Subcutaneous abdominal adipose tissue (tissue), 5 donors: ENCODE measurements at regions not wholly inside any gene's neighbourhood (a gene's known extent, or its start where the extent isn't known, plus 50 kb on each side); places are given as distances from the start of the nearest gene placed in this dataset.
A peak's percentile ranks its signal among the peaks of the same experiment; 100 is the strongest.

Experiments used
- H3K27ac ChIP-seq: one replicate; pipeline ENCODE4 v1.7.0; 2013; ENCODE audit warnings: low read depth, mild to moderate bottlenecking, inconsistent platforms, low read length, moderate library complexity
- H3K27me3 ChIP-seq, 5 donors: one replicate each; pipeline ENCODE4 v1.7.0; 2013; ENCODE audit warnings: low read length in 5 of 5, inconsistent platforms in 1 of 5; ENCODE audit not compliant: control insufficient read depth in 5 of 5, insufficient read depth in 4 of 5
- H3K36me3 ChIP-seq, 5 donors: one replicate each; pipeline ENCODE4 v1.7.0; 2013; ENCODE audit warnings: low read length in 5 of 5; ENCODE audit not compliant: control insufficient read depth in 5 of 5, insufficient read depth in 5 of 5
- H3K4me1 ChIP-seq, 5 donors: one replicate each; pipeline ENCODE4 v1.7.0; 2013; ENCODE audit warnings: low read length in 5 of 5, mild to moderate bottlenecking in 3 of 5, moderate library complexity in 1 of 5; ENCODE audit not compliant: control insufficient read depth in 5 of 5, insufficient read depth in 5 of 5
- H3K4me3 ChIP-seq, 5 donors: one replicate each; pipeline ENCODE4 v1.7.0; 2013; ENCODE audit warnings: low read length in 5 of 5, low read depth in 1 of 5
- H3K9ac ChIP-seq, 5 donors: one replicate each; pipeline ENCODE4 v1.7.0; 2013; ENCODE audit warnings: low read length in 5 of 5, mild to moderate bottlenecking in 4 of 5, moderate library complexity in 3 of 5
- H3K9me3 ChIP-seq, 5 donors: one replicate each; pipeline ENCODE4 v1.7.0; 2013; ENCODE audit warnings: low read length in 5 of 5; ENCODE audit not compliant: control insufficient read depth in 5 of 5
- donor health status: healthy.
- donor health status: healthy.
- donor health status: healthy.
- donor health status: healthy.
- donor health status: healthy.

DNA sequence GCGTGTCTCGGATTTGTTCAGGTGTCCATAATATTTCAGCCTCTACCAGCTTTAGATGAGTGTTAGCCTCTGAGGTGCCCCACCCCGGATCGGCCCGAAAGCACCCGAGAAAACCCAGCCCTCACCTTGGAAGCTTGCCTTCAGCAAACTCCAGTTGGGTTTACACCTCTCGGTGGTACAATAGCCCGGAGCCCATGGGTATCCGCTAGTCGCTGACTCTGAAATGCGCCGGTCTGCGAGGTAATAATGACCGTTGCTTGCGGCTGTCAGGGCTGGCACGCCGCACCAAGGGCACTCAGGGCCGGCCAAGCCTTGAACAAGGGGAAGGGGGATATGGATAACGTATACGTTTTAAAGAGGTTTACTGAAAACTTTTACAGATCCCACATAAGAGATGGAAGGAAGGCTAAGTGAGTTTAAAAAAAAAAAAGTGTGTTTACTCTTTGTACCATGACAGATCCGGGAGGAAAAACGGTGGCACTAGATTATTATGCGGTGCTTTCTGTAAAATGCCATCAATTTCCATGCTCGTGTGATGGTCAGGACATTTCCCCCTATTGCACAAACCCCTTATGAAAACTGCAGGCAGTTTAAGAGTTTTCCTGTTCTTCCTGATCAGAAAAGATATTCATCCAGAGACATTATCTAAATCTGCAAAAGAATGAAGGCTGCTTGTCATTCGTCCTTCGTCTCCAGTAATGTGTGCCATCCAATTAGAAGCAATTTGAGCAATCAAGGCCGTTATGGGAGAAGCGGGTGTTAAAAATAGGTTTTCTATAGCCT is 124.2 kb downstream of the TMEM161B start:
- no peaks in the 10 kb centered on the region for H3K36me3 ChIP-seq
- H3K4me3 ChIP-seq, result peak overlapping the region in 4 of 5 donors; percentile 9 to 68 (median 54)
- H3K27ac ChIP-seq, result no peak overlapping the region
- peaks cover 0 to 1% (median 0%) of the 10 kb centered on the region in 5 donors for H3K9me3 ChIP-seq
- peaks cover 19 to 42% (median 36%) of the 10 kb centered on the region in 5 donors for H3K27me3 ChIP-seq
- peaks cover 5 to 53% (median 49%) of the 10 kb centered on the region in 5 donors for H3K4me1 ChIP-seq
- H3K9ac ChIP-seq, result no peak overlapping the region

DNA sequence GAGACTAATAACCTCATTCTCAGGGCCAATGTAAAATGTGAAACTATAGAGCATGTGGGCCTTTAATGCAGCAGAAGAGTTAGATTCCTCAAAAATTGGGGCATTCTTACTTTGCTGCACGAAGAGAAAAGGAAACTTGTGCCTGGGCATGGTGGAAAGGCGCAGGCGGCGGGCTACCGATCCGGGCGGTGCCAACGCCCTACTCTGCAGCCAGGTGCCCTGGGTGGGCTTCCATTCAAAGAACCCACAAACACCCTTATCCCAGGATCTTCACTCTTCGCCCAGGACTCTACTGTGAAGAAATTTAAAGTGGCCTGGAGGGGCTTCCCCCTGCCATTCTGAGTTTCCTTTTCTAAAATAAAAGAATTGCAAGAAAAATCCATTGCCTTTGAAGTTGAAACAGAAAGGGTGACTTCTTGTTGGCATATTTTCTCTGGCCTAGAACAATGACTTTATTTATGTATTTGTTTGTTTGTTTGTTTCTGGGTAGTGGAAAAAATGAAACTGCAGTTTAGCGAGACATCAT is 124.9 kb downstream of the TMEM161B start:
- no peaks in the 10 kb centered on the region for H3K9me3 ChIP-seq
- H3K4me1 ChIP-seq, result peaks cover 5 to 53% (median 49%) of the 10 kb centered on the region in 5 donors
- H3K27ac ChIP-seq, result no peak overlapping the region
- H3K27me3 ChIP-seq, result peaks cover 19 to 42% (median 36%) of the 10 kb centered on the region in 5 donors
- no peaks in the 10 kb centered on the region for H3K36me3 ChIP-seq
- no peak overlapping the region for H3K9ac ChIP-seq
- peak overlapping the region; percentile 49 to 68 (median 58) for H3K4me3 ChIP-seq

DNA sequence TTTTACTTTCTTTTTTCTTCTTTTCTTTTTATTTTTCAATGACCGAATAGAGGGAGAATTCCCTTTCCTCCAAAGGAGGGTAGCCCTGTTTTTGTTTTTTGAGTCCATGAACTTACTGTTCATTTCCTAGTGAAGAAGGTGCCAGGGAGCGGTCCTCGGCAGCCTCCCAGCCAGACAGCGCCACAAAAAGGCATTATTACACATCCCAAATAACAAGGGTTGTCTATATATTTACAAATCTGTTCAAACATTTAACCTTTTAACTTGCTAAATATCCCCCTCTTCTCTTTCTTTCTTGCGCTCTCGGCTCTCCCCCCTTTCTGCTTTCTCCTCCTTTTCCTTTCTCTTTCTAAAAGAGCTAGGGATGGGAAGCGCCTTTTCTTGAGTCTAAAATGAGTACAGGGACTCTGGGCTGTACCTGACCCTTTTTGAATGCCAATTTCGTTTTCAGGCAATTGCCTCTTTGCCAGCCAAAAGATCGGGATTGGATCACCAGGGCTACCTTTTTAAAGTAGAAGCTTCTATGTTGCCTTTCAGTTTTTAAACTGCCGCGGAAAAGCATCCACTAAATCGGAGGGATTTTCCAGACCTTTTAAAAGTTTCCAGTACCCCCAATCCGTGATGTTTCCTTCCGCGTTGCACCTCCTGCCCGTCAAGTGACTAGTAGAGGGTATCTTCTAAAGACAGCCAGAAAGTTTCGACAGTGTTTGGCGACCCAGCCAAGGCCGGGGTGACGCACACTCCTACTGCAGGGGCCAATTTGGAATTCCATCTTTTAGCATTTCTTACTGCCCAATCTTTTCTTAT is 125.6 kb downstream of the TMEM161B start:
- no peak overlapping the region for H3K27ac ChIP-seq
- peak overlapping the region in 1 of 5 donors; percentile 6 for H3K9ac ChIP-seq
- peaks cover 19 to 44% (median 36%) of the 10 kb centered on the region in 5 donors for H3K27me3 ChIP-seq
- H3K4me3 ChIP-seq, result peak overlapping the region; percentile 49 to 68 (median 58)
- peaks cover 5 to 53% (median 49%) of the 10 kb centered on the region in 5 donors for H3K4me1 ChIP-seq
- no peaks in the 10 kb centered on the region for H3K36me3 ChIP-seq
- no peaks in the 10 kb centered on the region for H3K9me3 ChIP-seq

DNA sequence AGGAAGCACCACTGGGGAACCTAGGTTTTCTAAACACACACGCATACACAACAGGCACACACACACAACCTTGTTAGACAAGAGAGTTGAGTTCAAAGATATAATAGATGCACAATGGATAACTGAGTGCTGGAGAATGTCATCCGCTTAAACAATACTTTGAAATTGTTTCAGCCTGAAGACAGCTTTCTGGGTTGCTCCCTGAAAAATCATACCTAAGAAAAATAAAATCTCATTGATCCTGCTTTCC is 126.1 kb downstream of the TMEM161B start:
- no peak overlapping the region for H3K9ac ChIP-seq
- no peaks in the 10 kb centered on the region for H3K9me3 ChIP-seq
- peak overlapping the region; percentile 49 to 68 (median 58) for H3K4me3 ChIP-seq
- peaks cover 5 to 53% (median 49%) of the 10 kb centered on the region in 5 donors for H3K4me1 ChIP-seq
- H3K36me3 ChIP-seq, result no peaks in the 10 kb centered on the region
- no peak overlapping the region for H3K27ac ChIP-seq
- H3K27me3 ChIP-seq, result peaks cover 19 to 44% (median 36%) of the 10 kb centered on the region in 5 donors

DNA sequence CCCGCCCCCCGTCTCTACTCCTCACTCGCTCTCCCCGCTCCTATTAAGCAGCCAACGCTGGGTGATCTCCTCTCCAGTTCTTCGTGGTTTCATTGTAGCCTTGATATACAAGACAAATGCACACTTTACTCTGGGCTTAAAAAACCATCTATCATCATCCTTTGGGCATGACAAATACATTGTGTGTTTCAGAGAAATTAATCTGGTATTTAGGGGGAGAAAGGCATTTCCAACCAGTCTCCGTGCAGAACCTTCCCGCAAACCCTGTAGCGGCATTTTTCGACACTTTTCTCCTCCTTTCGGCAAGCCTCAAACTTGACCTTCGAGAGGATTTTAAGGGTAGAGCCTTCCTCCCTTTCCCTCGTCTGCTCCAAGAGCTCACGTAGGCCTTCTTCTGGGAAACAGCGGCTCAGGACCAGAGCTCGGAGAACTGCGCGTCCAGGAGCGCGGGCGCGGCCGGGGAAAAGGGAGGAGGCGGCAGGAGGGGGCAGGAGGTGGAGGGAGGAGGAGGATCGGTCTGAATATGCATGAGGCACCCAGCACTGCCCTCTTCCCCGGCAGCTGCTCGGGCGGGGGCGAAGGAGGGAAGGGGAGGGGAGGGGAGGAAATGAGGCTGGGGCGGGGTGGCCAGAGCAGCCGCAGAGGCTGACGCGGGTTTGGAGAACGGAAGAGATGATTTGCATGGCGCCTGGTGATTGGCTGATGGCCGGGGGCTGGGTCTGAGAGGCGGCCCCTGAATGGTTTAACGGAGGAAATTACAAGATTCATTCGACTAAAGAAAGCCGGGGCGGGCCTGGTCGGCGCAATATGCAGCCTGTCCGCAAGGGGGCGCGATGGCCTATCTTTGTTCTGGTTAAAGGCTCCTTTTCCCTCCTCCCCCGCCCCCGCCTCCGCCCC is 127.5 kb downstream of the TMEM161B start:
- Histone ChIP-seq H3K4me3 (peak overlapping the region; percentile 59 to 90 (median 69)), H3K4me1 (peaks cover 5 to 53% (median 49%) of the 10 kb centered on the region in 5 donors), H3K9ac (peak overlapping the region in 3 of 5 donors; percentile 9 to 65 (median 27)), H3K9me3 (no peaks in the 10 kb centered on the region), H3K27ac (no peak overlapping the region), H3K36me3 (no peaks in the 10 kb centered on the region), H3K27me3 (peaks cover 18 to 46% (median 36%) of the 10 kb centered on the region in 5 donors)

DNA sequence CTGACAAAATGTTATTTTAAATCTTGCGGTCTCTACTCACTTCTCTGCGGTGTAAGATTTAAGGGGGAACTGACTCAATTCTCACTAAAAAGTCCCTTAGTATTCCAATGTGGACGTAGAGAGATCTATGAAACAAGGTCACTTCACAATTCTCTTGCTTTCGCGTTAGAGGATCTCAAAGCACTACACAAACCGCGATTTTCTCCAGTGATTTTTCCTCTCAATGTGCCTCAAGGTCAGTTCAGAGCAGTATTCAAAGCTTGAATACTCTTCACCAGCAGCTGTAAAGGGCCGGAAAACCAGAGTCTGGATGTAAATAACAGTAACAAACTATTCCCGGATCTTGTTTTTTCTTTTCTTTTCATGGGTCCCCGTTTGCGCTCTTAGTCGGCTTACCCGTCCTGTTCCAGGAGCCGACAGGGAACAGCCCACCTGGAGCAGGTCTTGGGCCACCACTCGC is 128.2 kb downstream of the TMEM161B start:
- Histone ChIP-seq H3K27me3 (peaks cover 12 to 39% (median 30%) of the 10 kb centered on the region in 5 donors), H3K4me3 (peak overlapping the region; percentile 59 to 90 (median 69)), H3K9me3 (no peaks in the 10 kb centered on the region), H3K9ac (peak overlapping the region in 1 of 5 donors; percentile 65), H3K36me3 (no peaks in the 10 kb centered on the region), H3K4me1 (peaks cover 5 to 48% (median 43%) of the 10 kb centered on the region in 5 donors), H3K27ac (no peak overlapping the region)

DNA sequence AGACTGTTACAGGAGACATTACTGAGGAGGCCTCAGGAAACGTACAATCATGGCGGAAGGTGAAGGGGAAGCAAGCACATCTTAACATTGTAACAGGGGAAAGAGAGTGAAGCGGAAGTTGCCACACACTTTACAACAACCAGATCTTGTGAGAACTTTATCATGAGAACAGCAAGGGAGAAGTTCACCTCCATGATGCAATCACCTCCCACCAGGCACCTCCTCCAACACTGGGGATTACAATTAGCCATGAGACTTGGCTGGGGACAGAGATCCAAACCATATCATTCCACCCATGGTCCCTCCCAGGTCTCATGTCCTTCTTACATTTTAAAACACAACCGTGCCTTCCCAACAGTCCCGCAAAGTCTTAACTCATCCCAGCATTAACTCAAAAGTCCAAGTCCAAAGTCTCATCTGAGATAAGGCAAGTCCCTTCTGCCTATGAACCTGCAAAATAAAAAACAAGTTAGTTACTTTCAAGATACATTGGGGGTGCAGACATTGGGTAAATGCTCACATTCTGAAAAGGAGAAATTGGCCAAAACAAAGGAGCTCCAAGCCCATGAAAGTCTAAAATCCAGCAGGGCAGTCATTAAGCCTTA is 138.3 kb downstream of the TMEM161B start:
- no peak overlapping the region for H3K4me3 ChIP-seq
- no peak overlapping the region for H3K9ac ChIP-seq
- H3K27ac ChIP-seq, result no peak overlapping the region
- no peaks in the 10 kb centered on the region for H3K9me3 ChIP-seq
- H3K27me3 ChIP-seq, result peaks cover 0 to 3% (median 0%) of the 10 kb centered on the region in 5 donors
- no peaks in the 10 kb centered on the region for H3K36me3 ChIP-seq
- H3K4me1 ChIP-seq, result no peaks in the 10 kb centered on the region

DNA sequence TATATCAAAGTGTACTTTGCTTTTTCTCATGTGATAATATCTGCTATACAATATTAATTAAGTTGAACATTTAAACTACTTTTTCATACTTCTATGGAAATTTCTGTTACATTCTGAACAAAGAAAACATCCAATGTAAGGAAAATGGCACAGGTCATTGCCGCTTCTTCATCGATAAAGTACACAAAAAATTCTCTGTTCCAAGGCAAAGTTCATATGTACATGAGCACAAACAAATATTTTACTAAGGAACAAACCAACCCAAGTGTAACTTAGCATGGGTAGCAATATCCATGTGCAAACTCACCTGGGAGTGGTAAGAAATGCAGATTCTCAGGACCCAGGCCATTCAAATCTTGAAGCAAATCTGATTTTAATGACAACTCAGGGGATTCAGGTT is 139.8 kb downstream of the TMEM161B start:
- Histone ChIP-seq H3K9ac (no peak overlapping the region), H3K4me1 (no peaks in the 10 kb centered on the region), H3K27ac (no peak overlapping the region), H3K9me3 (no peaks in the 10 kb centered on the region), H3K4me3 (no peak overlapping the region), H3K36me3 (no peaks in the 10 kb centered on the region), H3K27me3 (peaks cover 0 to 3% (median 0%) of the 10 kb centered on the region in 5 donors)

DNA sequence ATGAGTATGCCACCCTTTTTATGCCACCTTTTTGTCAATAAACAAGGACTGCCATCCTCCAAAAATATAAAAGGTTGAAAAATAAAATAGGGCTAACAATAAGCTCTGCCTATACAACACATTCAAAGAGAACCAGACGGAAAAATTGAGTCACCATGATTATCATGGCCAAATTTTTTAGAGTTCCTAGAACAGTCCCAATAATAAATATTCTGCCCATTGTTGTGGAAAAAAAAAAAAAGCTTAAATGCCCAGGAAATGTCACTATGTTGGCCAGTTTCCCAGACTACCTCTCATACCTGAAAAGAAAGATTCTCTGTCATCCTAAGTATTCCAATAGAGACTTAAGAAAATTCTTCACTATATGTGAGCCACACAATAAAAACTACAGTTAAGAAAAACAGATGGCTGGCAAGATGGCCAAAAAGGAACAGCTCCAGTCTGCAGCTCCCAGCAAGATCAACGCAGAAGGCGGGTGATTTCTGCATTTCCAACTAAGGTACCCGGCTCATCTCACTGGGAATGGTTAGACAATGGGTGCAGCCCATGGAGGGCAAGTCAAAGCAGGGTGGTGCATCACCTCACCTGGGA is 149.0 kb downstream of the TMEM161B start:
- Histone ChIP-seq H3K36me3 (no peaks in the 10 kb centered on the region), H3K27ac (no peak overlapping the region), H3K9me3 (no peaks in the 10 kb centered on the region), H3K4me1 (no peaks in the 10 kb centered on the region), H3K9ac (no peak overlapping the region), H3K27me3 (no peaks in the 10 kb centered on the region), H3K4me3 (no peak overlapping the region)
